ENCODE measurements at regions not wholly inside any gene's neighbourhood (a gene's known extent, or its start where the extent isn't known, plus 50 kb on each side); places are given as distances from the start of the nearest gene placed in this dataset.

DNA sequence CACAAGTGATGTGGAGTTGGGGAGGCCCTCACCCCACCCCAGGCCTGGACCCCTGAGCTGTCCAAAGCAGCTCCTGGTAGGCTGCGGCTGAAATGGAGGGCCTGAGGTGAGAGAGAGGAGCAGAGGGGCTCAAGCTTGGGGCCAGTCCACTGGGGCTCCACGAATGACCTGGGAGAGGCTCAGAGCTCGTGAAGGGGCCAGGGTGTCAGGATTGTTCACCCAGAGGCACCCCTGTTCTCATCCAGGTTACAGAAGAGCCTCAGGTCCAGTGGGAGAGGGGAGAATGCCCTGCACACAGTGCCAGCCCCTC, 102.2 kb upstream of the RET start:
- DNase-seq: no peak

DNA sequence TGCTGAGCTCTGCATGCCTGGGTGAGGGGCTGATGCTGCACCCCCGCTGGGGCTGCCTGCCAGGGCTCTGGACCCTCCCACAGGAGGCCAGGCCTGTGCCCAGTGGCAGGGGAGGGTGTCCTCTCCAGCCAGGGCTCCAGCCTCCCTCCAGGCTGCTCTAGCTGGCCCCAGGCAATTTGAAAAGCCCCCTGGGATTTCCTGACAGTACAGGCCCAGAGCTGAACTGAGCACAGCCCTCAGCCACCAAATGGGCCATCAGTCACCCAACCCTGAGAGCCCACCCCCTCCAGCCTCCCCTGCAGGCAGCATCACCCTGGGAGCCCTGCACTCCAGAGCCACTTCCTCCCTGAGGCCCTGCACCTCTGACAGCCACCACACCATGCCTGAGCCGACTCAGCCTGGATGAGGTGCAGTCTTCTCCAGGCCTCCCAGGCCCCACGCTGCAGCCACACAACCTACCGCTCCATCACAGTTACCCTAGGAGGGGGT, 101.8 kb upstream of the RET start:
- DNase-seq: no peak

DNA sequence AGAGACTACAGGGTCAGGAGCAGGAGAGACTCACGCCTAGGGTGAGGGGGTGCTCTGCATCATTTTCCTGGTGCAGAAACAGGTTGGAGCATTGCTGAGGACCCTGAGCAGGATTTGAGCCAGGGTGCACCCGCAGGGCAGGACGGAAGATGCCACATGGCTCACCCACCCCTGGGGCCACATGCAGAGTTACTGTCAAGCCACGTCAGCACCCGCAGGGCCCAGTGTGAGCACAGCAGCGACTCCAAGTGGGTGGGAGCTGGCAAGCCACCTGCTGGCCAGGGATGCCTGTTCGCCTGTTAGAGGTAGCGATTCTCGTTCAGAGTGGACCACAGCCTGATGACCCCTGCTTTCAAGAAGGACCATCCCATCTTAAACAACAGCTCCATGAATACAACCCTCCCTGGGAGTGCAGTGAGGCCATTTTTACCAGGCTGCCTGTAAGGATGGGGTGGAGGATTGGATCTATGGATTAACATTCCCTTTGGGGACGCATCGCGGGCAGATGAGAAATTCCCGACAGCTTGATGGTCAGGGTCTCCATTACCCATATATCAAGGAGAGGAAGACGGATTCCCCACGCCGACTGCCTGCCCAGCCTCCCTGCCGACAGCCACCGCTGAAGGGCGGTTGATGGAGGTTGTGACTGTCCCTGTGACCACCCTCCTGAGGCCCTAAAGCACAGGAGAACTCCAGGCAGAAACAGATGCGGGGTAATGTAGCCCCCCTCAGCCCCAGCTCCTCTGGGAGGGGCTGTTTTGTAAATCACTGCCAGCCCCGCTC, 101.1 kb upstream of the RET start:
- no peak for DNase-seq

DNA sequence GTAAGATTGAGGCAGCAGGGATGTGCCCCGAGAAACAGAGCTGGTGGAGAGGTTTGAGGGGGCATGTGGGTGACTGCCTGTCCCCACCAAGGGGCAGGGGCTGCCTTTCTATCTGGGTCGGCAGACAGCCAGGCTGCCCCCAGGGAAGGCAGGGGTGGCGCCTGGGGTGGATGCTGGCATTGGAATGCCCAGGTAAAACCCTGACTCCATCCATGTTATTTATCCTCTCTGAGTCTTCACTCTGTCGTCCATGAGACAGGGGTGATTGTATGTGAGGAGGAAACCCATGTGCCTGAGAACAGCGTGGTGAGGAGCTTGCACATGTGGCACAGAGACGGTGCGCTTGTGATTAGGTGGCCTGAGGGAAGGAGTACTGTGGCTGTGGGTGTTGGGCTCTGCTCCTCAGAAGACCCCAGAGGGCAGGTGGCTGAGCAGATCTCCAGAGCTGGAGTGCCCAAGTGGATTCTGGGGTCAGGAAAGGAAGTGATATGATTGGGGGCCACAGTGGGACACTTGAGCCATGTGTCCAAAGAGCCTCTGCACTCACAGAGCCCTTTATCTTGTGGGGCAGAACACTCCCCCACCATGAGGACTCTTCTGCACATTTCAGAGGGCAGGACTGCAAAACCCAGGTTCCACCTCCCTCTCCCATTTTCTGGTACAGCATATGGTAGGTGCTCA, 100.4 kb upstream of the RET start:
- no peak for DNase-seq

DNA sequence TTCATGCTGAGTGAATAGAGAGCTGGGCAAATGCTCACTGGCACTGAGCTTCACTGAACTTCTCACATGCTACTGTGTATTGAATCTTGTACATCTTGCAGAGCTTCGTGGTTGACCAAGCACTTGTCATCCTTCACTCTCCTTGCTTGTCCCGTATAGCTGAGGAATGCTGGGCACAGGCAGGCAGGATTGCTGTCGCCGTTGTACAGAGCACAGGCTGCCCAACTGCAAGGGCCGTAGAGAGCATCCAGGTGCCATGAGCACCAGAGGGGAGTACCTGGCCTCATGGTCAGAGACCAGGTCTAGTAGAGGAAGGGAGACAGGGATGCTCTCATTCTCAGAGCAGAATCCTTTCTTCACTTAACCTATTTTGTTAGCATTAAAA, 99.8 kb upstream of the RET start:
- DNase-seq: no peak

DNA sequence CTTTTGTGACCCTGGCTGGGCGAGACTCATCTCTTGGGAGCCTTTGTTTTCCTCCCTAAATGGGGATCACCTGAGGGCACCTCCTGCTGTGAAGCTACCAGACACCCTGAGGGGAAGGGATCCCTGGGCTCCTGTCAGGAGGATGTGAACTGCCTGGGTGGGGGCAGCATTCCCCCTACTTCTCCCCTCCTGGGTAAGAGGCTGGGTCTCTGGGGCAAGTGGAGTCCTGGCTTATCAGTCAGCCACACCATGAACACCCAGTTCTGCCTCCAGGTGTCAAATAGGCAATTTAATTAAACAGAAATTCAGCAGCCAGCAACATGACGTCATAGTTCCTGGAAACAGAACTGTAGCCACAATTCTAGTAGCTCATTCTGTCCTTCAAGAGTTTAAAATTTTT, 97.7 kb upstream of the RET start:
- no peak for DNase-seq

DNA sequence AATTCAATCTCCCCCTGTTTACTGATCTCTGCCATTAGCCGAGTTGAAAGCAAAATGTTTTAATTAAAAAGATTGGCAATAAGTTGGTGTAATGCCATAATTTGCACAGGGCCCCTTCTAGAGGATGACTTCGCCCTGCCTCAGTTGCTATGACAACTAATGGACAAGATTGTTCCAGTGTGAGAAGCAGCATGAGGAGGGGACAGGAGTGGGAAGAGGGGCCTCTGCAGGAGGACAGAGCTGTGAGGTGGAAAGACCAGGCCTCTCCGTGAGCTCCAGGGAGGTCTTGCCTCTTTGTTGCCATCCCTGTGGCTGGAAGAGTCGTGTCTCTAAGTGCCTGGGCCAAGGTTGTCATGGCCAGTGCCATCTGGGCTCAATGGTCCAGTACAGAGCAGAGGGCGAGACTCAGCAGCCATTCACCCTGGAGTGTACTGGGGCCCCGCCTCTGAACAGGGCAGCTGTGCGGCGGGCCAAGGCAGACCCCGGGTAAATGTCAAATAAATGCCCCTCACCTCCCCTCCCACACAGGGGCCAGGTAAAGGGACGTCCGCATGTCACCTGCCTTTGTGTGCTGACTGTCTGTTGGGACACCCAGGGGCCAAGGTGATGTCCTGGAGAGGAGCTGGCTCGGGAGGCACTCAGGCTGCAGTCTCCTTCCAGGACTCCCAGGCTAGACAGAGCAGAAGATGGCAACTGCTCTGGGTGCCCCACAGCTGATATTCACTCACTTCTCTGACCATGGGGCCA, 97.0 kb upstream of the RET start:
- peak; percentile 21 for DNase-seq

DNA sequence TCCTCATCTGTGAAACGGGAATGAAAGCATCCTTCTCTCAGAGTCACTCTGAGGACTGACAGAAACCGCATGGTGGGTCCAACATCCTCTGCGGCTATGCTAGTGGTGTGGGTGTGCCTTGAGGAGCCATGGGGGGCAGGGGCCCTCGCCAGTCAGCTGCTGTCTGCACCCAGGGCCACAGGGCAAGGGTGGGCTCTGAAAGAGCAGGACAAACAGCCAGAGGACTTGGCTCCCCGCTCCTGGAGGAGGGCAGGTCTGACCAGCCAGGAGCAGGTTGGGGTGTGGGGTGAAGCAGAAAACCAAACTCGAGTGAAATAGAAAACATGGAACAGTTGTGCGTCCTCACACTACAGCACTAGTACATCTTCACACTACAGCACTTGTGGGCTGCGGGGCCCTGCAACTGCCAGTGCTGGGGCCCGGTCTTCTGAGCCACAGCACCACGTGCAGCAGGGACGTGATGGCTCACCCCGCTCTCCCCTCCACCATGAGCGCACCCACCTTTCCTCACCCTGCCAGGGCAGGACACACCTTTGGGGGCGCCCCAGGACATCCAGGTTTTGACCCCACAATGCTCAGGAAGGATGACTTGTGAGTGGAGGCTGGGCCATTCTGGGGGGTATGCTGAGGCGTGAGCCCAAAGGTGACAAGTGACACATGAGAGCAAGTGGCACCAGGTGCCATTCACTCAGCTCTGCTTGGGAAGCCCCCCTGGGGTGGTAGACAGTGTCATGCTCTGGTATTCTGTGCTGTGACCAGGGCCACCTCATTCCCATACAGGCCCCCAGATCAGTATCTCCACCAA, 96.1 kb upstream of the RET start:
- no peak for DNase-seq

DNA sequence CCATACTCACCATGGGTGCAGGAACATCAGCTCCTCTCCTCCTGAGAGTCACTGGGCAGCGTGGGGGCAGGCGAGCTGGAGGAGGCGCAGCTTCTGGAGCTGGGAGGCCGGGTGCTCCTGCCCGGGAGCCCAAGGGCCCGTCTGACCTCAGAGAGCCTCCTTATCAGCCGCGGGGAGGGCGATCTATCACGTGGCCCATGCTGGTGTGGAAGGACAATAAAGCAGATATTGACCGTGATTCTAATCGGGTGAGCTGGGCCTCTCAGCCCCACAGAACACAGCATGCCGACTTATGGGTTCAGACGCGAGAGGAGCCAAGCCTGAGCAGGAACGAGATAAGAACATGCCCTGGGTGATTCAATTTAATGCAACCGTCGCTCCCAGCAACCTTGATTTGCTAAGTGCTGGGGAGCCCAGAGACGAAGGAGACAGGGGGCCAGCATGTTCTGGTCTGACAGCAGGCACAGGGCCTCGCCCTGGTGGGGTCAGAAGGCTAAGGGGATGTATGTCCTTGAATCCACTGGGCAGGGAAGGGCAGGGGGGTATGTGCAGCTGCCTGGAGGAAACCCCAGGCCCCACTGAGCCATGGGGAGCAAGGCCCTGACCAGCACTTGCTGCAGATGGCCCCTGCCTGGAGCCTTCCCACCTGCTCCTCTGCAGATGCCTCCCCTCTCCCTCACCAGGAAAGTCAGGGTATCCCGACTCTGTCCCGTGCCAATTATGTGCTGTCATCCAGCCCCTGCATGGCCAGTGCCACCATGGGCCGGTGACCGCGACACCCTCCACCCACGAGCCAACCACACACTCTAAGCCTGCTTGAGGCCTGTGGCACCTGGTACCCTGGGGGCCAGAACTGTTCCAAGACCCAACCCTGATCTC, 95.3 kb upstream of the RET start:
- DNase-seq: no peak

DNA sequence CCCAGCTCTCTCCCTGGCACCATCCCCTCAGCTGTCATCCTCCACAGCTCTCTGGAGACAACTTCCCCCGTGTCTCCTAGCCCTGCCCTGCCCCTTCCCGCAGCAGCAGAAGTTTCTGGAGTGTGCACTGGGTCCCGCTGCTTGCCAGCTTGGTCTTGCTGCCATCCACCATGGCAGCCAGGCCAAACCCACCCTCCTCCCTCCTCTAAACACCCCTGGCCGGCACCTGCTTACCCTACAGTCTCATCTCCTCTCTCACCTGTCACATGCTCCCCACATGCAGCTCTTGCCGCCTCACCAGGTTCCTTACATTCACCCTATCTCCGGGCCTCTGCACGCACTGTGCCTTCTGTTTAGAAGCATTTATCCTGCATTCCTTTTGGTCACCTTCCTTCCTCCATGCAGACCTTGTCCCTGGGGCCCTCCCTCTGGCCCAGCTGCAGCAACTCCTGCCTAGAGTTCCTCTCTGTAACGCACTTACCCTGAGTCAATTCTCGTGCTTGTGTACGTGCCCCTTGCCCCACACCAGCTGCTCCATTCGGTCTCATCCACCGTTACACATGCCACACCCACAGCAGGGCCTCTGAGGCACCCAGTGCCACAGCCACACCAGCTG, 93.9 kb upstream of the RET start:
- no peak for DNase-seq

DNA sequence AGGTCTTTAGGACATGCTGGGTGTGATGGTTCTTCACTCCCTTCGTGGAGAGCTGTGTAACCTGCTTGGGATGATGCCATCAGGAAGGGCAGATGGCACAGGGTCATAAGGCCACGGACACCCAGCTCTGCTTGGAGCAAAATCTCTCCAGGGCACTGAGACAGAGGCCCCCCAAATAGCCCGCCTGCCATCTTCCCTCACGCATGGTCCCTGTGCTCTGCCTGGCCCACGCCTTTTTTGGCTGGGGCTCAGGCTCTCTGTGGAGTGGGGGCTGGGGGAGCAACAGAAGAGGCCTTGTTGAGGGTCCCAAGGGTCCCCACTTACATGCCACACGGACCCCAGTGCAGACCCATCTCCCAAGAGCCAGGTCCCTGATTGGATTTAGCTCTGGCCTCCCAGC, 93.3 kb upstream of the RET start:
- no peak for DNase-seq

DNA sequence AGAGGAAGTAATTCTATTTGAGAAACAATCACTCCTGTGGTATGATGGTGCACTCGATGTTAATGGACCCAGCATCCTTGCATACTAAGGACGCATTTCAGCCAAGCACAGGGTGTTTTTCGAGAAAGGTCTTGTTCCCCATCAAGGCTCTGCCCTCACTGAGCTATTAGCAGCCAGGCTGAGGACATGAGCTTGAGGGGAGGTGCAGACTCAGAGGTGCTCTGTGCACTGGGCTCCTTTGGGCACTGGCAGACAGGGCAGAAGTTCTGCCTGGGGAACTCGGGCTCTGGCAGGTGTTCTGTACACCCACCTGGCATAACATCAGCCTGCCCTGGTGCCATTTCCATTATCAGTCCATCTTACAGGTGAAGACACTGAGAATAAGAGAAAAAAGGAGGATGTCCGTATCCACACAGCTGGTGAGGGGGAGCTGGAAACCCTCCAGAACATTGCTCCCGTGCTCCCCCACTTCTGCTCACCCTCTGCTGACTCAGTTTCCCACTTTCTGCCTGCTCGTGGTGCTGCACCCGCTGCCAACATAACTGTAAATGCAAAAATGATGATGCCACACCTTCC, 92.7 kb upstream of the RET start:
- DNase-seq: no peak

DNA sequence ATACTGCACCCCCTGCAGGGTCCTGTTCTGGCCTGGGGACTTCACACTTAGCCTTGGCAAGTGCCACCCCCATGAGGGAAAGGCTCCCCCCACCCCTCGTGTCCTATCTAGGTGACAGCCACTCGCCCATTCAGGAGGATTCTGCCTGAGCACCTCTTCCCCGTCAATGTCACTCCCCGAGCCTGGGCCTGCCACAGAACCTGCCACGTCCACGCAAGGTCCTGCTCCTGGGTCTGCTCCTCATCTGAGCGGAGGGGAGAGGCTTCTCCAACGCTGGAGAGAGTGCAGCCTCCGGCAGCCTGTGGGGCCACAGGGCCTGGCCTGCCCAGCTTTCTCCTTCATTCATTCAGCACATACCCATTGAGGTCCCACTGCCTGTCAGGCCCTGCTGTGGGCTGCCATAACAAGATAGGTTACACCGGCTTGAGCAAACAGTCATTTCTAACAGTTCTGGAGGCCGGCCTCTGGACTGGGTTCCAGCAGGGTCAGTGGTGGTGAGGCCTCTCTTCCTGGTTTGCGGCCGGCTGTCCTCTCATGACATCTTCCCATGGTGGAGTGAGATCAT, 92.0 kb upstream of the RET start:
- no peak for DNase-seq

DNA sequence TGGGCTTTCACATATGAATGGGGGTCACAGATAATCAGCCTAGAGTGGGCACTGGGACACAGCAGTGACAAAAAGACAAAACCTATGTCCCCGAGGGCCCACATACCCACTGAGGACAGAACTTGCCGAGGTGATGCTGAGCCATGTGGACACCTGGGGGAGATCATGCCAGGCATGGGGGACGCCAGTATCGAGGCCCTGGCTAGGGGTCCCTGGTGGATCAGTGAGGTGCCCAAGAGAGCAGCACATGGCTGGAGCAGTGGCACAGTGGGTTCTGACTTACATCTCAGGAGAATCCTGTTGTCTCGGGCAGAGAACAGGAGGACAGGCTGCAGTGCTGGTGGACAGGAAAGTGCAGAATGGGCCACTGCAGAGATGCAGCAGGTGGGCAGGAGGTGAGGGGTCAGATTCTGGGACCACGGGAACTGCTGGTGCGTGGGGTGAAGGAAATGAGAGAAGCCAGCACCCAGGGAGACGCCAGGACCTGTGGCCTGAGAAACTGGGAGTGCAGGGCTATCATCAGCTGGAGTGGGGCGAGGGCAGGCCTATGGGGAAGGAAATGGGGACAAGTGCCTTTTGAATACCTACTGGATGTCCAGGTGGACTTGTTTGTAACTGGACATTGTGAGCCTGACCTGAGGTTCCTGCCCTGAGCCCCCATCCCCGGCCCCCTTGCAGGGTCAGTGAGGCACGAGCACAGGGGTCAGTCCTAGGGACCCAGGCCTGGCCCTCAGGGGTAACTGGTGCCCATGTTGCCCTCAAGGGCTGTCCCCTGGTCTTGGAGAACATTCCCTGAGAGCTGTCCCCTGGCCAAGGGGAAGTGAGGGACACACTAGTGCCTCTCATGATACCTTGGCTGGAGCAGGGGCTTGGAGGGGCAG, 91.2 kb upstream of the RET start:
- no peak for DNase-seq

DNA sequence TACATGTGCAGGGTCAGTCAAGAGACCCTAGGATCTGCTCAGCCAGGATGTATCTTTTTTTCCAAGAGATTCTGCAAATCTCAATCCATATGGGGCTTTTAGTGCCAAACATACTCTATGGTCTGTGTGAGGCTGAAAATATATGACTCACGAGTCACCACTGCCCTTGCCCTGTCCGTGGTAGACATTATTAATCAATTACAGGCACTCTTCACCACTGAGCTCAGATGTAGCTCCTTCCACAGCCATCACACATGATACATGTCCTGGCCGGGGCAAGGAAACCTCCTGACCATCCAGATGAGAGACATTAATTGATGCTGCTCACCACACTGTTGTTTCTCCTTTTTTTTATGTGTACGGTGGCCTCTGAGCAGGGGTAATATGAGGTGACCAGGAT, 90.2 kb upstream of the RET start:
- no peak for DNase-seq

DNA sequence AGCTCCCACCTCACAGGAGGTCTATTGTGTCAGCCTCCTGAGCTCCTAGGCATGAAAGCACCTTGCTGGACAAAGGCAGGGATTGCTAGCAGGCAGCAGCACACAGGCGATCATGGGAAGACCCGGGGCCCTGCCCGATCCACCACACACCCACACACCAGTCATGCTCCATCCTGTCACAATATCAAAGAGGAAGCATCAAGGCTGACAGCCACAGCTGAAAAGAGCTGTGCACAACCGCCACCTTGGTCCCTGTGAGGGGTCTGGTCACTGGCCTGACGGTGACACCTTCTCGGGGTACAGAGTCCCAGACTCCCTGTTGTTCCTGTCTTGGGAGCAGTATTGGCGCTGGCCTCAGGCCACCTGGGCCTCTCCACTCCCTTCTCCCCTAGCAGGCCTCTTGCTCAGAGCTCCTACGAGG, 89.7 kb upstream of the RET start:
- DNase-seq: no peak

DNA sequence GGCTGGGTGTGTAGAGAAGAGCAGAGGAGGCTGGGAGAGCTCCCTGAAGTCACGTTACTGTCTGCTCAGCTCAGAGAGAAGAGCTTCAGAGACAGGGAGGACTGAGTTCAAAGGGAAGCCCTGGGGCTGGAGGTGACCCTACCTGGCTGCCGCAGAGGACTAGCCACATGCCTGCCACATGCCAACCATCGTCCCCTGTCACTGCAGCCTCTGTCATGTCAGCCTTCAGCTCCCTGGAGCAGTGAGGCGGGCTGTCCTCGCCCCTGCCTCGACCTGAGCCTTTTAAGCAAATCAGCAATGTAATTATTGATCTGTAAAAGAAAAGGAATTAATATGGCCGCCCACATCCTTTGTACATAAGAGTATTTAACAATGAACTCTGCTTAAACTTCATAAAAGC, 89.3 kb upstream of the RET start:
- DNase-seq: no peak

DNA sequence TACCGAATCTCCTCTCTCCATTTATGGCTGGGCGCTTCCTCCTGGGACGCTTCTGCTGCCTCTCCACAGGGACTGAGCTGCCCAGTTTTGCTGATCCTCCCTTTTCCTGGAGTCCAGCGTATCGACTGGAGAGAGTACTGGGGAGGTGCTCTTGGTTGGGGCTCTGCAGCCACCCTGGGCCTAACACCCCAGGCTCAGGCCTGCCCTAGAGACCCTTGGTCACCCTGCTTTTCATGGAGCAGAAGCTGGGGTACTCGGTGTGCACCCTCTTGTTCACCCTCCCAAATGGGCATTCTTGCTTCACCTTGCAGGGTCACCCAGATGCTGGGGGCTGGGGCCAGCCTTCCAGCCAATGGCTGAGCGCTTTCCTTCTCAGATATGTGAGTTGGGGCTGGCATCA, 88.8 kb upstream of the RET start:
- DNase-seq: no peak

DNA sequence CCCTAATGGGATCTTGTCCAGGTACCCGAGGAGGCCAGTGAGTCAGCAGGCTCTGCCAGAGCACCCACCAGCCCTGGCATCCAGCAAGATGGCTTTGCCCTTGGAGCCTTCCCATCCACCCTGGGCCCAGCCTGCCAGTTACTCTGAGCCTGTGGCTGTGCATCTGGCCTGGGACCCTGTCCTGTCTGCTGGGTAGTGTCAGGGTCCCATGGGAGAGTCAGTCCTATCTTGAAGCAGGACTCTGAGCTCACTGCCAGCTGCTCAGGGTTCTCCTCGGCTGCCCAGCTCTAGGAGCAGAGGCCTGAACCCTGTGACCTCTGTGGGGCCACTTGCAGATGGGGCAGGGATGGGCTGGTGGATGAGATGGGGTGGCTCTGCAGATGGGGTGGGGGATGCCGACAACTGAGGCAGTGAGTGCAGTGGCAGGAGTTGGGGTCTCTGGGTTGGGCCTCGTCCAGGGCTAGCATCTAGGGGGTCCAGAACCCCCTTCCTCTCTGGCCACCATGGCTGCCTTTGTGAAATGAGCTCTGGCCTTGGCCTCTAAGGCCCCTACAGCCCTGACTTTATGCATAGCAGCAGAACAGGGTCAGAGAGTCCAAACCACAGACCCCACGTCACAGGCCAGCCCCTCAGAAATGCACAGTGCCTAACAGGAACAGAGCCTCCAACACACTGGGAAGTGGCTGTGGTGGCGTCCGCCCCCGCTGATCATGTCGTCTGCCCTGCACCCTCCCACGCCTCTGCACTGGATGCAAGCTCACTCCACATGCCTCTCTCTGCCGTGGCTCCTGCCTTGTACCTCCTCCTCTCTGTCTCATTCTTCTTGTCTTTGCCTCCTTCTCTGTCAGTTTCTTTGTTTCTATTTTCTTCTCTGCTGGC, 88.1 kb upstream of the RET start:
- no peak for DNase-seq
